Cerebellar nuclear complex (tissue), 1 donor: ENCODE measurements at regions not wholly inside any gene's neighbourhood (a gene's known extent, or its start where the extent isn't known, plus 50 kb on each side); places are given as distances from the start of the nearest gene placed in this dataset.
A peak's percentile ranks its signal among the peaks of the same experiment; 100 is the strongest.
"Not testable (repeated sequence)": the region's sequence is repeated elsewhere in the genome, so short reads cannot be mapped to it uniquely, and the experiment has no call there.

Experiments
- DNase-seq, 2 experiments: peaks; one replicate each; lab custom pipeline; 2025; lab: John Stamatoyannopoulos, UW

DNA sequence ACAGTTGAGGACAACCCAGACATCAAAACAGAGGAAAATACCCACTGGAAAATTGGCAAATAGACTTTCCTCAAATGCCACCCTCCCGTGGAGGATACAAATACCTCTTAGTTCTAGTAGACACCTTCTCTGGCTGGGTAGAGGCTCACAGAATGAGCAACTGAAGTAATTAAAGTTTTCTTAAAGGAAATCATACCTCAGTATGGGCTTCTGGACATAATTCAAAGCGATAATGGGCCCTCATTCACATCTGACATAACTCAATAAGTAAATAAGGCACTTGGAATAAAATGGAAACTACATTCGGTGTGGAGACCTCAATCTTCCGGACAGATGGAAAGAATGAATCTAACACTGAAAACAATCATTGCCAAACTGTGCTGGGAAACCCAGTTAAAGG lies 115.2 kb upstream of the PLCL2 start:
- DNase-seq: no peak

DNA sequence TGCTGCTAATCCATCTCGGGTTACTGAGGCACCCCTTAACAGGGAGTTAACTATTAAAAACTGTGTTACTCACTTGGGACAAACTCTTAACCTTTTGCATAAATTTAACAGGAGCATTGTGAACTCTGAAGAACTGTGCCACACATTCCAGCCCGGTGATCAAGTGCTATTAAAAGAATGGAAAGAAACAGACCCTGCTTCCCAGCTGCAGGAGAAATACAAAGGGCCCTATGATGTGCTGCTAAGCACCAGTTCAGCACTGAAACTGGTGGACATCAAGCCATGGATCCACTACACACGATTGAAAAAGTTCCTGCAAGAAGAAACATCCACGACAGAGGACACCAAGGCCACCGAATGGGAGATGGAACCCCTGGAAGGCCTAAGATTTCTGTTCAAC lies 114.7 kb upstream of the PLCL2 start:
- no peak for DNase-seq

DNA sequence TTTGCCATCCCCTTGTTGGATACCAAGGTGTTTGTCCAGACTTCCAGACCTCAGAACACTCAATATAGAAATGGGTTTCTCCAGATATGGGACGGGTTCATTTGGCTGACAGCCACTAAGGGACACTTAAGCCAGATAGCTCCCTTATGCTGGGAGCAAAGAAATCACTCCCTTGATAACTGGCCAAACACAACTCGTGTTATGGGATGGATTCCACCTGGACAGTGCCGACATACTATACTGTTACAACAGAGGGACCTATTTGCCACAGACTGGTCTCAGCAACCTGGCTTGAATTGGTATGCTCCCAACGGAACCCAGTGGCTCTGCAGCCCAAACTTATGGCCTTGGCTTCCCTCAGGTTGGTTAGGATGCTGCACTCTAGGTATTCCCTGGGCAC lies 114.0 kb upstream of the PLCL2 start:
- no peak for DNase-seq

DNA sequence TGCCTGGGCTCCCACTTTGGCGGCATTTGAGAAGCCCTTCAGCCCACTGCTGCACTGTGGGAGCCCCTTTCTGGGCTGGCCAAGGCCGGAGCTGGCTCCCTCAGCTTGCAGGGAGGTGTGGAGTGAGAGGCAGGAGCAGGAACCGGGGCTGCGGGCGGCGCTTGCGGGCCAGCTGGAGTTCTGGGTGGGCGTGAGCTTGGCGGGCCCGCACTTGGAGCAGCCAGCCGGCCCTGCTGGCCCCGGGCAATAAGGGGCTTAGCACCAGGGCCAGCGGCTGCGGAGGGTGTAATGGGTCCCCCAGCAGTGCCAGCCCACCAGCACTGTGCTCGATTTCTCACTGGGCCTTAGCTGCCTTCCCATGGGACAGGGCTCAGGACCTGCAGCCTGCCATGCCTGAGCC lies 111.2 kb upstream of the PLCL2 start:
- DNase-seq: not testable (repeated sequence)

DNA sequence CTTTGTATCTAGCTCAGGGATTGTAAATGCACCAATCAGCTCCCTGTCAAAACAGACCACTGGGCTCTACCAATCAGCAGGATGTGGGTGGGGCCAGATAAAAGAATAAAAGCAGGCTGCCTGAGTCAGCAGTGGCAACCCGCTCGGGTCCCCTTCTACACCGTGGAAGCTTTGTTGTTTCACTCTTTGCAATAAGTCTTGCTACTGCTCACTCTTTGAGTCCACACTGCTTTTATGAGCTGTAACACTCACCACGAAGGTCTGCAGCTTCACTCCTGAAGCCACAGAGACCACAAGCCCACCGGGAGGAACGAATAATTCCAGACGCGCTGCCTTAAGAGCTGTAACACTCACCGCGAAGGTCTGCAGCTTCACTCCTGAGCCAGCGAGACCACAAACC lies 110.2 kb upstream of the PLCL2 start:
- not testable (repeated sequence) for DNase-seq

DNA sequence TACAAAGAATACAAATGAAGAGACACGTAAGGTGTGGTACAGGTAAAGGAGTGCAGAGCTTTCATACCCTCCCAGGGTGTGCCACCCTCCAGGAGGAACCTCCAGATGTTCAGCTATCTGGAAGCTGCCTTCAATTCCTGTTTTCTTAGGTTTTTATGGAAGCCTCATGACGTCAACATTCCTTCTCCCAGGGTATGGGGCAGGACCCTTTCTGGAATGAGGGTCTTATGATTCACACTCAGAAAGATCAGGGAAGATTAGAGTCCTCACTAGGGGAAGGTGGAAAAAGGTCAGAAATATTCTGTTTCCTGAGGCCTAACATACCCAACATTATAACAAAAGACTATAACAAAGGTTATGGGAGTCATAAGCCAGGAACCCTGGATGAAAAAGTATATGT lies 99.8 kb upstream of the PLCL2 start:
- DNase-seq: no peak

DNA sequence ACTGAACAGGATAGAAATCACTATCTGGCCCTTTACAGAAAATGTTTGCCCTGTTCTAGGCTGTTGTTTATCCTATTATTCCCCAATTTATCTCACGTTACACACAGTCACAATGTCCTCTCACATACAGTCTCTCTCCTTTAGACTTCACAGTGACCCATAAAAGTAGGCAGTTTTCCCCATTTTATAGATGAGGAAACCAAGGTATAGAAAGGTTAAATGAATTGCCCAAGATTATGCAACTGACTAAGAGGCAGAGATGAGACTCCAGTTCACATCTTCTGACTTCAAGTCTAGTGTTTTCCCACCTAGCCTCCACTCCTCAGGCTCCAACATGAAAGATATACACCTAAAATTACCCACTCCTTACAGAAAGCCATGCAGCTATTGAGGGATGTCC lies 99.3 kb upstream of the PLCL2 start:
- DNase-seq: no peak

DNA sequence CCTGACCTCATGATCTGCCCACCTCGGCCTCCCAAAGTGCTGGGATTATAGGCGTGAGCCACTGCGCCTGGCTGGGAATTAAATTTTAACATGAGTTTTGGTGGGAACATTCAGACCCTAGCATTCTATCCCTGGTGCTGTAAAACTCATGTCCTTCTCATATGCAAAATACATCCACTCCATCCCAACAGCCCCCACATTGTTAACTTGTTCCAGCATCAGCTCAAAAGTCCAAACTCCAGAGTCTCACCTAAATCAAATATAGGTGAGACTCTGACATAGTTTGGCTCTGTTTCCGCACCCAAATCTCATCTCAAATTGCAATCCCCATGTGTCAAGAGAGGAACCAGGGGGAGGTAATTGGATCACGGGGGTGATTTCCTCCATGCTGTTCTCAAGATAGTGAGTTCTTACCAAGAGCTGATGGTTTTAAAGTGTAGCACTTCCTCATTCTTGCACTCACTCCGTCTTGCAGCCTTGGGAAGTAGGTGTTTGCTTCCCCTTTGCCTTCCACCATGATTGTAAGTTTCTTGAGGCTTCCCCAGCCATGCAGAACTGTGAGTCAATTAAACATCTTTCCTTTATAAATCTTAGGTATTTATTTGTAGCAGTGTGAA lies 96.2 kb upstream of the PLCL2 start:
- DNase-seq: no peak

DNA sequence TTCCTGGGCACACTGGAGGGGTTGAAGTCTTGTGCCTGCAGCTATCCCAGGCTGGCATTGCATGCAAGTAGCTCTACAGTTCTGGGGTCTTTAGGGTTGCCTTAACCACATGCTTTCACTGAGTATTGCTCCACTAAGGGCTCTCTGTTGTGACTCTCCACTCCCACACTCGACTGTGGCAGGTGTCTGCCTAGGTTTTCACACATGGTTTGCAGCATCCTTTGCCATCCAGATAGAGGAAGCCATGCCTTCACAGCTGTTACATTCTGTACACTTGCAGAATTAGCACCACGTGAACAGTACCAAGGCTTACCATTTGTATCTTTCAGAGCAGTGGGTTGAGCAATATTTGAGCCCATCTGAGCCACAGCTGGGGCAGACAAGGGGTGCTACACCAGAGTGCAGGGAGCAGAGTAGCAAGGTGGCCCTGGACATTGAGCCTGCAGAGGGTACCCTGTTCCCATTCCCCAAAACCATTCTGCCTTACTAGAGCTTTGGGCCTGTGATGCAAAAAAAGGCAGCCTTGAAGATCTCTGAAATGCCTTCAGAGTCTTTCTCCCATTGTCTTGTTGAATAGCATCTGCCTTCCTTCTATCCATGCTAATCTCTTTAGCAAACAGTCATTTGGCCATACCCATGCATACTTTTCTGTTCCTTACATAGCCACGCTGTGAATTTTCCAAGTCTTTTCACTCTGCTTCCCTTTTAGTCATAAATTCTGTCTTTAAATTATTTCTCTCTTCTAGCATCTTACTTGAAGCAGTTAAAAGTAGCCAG lies 95.2 kb upstream of the PLCL2 start:
- DNase-seq: no peak

DNA sequence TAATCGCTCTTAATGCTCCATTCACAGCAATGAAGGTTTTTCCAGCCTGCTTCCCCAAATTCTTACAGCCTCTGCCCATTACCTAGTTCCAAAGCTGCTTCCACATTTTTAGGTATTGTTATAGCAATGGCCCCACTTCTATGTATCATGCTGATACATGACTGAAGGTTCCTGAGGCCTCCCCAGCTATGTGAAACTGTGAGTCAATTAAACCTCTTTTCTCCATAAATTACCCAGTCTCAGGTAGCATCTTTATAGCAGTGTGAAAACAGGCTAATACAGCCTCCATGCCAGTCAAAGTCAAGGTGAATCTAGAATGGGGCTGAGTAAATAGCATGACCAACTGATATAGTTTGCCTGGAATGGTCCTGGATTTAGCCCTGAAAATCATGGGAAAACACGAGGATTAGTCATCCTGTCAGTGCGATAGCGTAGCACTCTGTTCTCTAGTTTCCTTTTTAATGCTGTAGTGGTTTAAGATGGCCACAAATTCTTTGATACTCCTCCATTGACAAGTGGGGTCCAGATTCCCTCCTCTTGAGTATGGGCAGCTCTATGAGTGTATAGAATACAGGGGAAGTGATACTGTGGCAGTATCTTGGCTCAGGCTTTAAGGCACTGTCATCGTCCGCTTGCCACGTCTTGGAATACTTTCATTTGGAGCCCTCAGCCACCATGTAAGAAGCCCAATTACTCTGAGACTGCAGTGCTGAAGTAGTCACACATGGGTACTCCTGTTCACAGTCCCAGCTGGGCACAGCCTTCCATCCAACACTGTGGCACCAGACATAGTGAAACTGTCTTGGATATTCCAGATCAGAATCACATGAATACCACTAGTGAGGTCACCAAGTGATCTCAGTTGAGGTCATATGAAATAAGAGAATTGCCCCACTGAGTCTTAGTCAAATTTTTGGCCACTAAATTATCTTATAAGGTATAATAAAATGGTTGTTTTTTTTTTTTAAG lies 94.0 kb upstream of the PLCL2 start:
- no peak for DNase-seq

DNA sequence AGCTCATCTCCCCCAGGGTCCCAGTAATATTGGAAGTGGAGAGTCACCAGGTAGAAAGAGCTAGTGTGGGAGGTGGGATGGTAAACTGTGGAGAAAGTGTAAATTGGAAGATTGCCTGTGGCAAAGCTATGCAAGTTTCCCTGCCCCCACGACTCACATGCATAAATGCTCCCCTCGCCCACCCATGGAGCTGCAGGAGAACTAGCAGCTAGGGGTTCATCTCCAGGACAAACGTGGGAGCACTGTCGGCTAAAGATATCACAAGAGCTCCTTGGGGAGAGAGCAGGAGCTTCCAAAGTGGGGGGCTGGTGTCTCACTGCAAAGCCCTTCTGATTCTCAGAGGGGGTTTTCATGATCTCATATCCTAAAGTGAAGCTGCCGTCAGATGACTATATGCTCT lies 91.4 kb upstream of the PLCL2 start:
- DNase-seq: no peak

DNA sequence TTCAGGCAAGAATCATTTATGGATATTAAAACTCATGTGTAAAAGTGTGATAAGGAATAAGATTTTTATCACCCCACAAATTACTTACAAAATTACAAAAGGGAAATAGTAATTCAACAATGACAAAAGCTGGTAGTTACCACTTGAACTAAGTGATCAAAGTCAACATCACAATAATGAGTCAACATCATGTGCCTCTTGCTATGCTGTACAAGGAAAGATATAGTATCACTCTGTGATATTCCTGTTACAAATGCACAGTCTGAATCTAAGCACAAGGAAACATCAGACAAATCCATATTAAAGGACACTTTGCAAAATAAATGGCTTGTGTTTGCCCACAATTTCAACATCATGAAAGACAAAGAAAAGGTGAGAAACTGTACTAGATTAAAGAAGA lies 90.5 kb upstream of the PLCL2 start:
- no peak for DNase-seq

DNA sequence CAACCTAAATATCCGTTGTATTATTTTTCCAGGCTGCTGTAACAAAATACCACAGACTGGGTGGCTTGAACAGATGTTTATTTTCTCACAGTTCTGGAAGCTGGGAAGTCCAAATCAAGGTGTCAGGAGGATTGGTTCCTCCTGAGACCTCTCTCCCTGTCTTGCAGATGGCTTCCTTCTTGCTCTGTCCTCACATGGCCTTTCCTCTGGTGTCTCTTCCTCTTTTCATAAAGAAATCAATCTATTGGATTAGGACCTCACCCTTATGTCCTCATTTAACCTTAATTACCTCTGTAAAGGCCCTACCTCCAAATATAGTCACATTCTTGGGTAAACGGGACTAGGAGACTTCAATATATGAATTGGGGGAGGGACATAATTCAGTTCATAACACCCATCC lies 89.2 kb upstream of the PLCL2 start:
- no peak for DNase-seq

DNA sequence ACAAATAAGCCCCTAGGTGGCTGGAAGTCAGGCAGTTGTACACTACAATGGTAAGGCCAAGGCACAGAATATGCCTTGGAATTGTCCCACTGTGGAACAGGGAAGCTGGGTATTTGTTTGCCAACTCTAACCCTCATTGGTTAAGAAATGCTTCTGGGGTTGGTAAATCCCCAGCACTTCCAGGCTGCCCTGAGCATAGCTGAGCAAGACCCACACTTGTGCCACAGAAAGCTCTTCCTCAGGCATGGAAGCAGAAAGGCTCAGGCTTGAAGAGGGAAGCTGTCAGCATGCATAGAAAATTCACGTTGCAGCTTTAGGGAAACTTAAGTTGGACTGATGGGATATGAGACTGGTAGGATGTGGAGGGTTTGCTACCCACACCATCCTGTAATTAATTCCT lies 86.9 kb upstream of the PLCL2 start:
- no peak for DNase-seq

DNA sequence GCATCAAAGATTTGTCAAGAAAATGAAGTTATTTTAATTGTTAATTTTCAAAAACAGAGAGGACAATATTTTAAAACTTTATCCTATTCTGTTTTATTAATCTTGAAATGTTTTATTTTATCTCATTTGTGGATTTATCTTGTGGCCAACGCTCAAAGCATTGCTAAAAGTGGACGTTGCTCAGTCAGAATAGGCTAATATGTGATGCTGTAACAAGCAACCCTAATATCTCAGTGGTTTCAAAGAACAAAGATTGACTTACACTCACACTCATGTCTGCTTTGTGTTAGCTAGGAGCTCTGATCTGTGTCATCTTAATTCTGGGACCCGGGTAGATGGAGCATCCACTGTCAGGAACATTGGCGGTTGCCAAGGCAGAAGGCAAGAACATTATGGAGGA lies 86.0 kb upstream of the PLCL2 start:
- DNase-seq: no peak

DNA sequence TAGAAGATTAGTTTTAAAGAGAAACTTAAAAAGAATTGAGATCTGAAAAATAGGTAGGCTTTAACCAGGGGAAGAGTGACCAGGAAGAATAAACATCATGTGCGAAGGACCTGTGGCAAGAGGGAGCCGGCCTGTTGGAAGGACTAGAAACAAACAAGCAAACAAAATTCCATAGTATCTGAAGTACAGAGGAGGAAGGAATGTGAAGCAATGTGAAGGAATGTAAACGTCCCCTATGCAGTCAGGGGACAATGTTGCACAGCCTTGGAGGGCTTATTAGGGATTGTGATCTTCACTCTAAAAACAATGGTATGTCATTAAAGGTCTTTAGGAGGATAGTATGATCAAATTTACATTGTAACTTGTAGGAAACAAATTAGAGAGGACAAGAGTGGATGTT lies 84.4 kb upstream of the PLCL2 start:
- no peak for DNase-seq

DNA sequence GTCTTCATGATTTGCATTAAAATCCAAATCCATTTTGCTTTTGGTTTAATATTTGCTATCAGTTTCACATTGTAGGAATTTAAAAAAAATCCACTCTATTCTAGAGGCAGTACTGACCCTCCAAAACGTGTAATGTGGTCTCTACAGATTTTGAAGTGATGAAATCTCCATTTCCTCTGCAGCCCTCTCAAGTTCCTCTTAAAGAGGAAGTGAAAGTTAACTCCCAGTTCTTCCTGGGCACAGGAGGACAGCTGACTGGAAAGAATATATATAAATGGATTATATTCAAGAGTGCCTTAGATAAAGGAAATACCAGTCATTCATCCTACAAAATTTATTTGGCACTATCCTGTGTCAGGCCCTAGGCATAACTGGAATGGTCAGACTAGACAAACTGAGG lies 83.5 kb upstream of the PLCL2 start:
- DNase-seq: no peak

DNA sequence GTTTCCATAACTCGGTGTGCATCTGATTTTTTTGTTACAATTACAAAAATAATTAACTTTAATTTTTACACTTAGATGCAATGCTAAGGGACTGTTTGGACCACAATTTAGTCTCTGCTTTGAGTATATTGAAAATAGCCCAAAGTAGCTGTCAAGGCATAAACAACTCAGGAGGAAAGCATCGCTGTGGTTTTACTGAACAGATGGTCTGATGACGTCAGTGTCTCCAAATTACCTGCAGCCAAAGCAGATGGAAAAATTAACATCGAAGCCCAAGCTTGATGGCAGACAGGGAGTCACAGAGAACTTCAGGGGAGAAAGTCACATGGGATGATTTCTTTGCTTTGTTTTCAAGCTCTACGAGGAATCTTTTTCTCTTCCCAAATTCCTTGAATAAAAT lies 83.1 kb upstream of the PLCL2 start:
- peak; percentile 78 to 90 for DNase-seq

DNA sequence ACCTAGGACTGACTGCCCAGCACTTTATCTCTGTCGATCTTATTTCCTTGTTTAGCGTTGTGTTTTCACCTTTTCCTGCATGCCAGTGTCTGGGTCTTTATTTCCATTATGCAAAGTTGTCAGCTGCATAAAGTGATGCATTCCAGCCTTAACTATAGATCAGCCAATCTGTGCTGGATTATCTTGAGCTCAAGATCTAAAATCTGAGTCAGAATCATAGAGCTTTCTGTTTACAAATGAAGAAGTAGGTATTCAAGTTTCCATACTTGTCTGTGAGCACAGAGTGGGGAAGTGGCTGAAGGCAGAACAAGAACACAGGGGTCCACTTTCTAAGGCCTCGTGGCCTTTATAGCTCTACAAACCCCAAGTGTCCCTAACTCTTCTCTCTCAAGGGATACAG lies 82.4 kb upstream of the PLCL2 start:
- no peak for DNase-seq

DNA sequence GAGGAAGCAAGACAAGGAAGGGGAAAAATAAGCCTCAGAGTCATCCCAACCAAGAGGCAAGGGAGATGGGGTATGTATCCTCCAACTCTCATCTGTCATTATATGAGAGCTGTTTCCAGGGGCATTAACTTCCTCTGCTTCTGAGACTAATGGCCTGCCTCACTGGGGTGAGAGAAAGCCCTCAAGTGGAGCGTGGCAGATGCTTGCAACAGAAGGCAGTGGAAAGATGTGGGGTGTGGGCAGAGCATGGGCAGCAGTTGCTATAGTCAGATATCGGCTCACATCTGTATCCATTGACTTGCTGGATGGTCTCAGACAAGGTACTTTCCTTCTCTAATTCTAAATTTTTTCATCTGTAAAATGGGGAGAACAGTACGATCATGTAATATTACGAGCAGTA lies 81.7 kb upstream of the PLCL2 start:
- no peak for DNase-seq

DNA sequence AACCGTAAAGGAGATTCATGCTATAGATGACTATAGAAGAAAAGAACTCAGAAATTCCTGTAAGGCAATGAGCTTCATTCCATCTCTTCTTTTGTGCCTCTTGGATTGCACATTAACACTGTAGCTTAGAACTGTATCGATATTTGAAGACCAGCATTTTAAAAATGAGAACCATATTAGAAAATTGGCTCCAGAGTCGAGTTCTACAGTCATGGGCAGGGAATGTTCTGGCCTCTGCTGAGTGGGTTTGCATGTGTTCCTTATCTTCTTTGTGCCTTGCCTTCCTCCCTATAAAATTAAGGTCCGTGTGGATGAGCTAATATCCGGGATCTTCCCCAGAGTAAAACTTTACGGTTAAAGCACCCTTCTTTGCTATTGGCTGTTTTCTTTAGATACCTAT lies 77.4 kb upstream of the PLCL2 start:
- DNase-seq: no peak

DNA sequence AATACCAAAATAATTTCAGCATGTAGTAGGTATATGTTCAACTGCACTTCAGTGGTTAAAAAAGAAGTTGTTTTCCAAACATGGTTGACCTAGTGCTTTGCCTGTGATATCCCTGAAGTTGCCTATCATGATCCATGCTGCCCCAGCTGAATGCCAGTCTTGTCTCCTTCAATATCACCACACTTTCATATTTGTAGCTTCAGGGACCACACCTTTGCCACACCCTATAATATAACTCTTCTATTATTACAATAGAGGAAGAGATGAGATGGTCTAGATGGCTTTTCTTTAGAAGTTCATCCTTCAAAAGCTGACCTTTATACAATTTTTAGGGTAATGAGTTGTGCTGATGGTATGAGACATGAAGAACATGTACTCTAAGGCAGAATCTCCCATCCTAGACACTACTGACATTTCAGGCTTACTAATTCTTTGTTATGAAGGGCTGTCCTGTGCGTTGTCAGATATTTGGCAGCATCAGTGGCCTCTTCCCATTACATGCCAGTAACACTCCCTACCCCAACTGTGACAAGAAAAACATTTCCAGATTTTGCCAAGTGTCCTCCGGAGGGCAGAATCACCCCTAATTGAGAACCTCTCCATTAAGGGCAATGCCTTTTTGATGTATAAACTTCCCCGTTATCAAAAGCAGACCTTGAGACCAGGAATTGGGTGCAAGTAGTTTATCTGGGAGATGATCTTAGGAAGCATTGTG lies 76.2 kb upstream of the PLCL2 start:
- DNase-seq: peak; percentile 23 to 32
